ENCODE measurements at regions not wholly inside any gene's neighbourhood (a gene's known extent, or its start where the extent isn't known, plus 50 kb on each side); places are given as distances from the start of the nearest gene placed in this dataset.

DNA sequence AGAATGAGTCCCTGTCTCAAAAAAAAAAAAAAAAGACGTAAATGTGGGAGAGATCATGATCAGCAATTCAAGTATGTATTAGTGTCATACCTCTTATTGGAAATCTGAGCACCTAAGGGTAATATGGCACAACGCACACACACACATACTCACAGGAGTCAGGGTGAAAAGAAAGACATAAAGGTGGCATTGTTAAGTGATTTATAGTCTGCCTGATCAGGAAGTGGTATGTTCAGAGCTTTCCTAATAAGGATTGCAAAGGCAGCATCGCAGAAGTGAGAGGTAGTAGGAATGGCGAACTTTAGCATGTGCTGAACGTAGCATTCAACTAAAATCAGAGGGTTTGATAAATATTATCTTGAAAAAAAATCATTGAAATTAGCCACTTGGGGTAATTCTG lies 854.3 kb downstream of the METTL15 start:
- CTCF ChIA-PET = no interaction called here
- no peak for DNase-seq (ENCODE audit: extremely low spot score)
- POLR2A ChIA-PET = no interaction called here
- TF ChIP-seq HDGF (IDR thresholded peaks at IDR 0.05; ENCODE audit: borderline replicate concordance) = no peak
- TF ChIP-seq CTBP1 (IDR thresholded peaks at IDR 0.05; ENCODE audit: borderline replicate concordance) = no peak
- no peak for TF ChIP-seq L3MBTL2 (conservative IDR thresholded peaks at IDR 0.05)
- no peak for TF ChIP-seq FOXA1 (IDR thresholded peaks at IDR 0.05)
- TF ChIP-seq FOXK2 (IDR thresholded peaks at IDR 0.05) = no peak
- no peak for TF ChIP-seq ELF4 (IDR thresholded peaks at IDR 0.05)
- TF ChIP-seq NFRKB (IDR thresholded peaks at IDR 0.05) = no peak
- no peak for TF ChIP-seq FOXM1 (IDR thresholded peaks at IDR 0.05; ENCODE audit: borderline replicate concordance)
- no peak for TF ChIP-seq TARDBP (IDR thresholded peaks at IDR 0.05)
- TF ChIP-seq ZNF384 (IDR thresholded peaks at IDR 0.05) = no peak
- TF ChIP-seq BHLHE40 (IDR thresholded peaks at IDR 0.05; ENCODE audit: borderline replicate concordance) = no peak
- no peak for TF ChIP-seq LEF1 (IDR thresholded peaks at IDR 0.05; ENCODE audit: borderline replicate concordance)
- no peak for TF ChIP-seq SUZ12 (IDR thresholded peaks at IDR 0.05)

GRCh38 chr11:28961726-28962125 lies 853.5 kb downstream of the METTL15 start:
- TF ChIP-seq SUZ12 (IDR thresholded peaks at IDR 0.05) = no peak
- CTCF ChIA-PET = no interaction called here
- POLR2A ChIA-PET = no interaction called here
- DNase-seq (ENCODE audit: extremely low spot score) = no peak

- no peak for DNase-seq (ENCODE audit: extremely low spot score)
- POLR2A ChIA-PET = no interaction called here
- CTCF ChIA-PET = no interaction called here
- no peak for TF ChIP-seq ARNT (IDR thresholded peaks at IDR 0.05)
- TF ChIP-seq BHLHE40 (IDR thresholded peaks at IDR 0.05; ENCODE audit: borderline replicate concordance) = no peak
- TF ChIP-seq CTBP1 (IDR thresholded peaks at IDR 0.05; ENCODE audit: borderline replicate concordance) = no peak
- no peak for TF ChIP-seq L3MBTL2 (conservative IDR thresholded peaks at IDR 0.05)
- no peak for TF ChIP-seq HDGF (IDR thresholded peaks at IDR 0.05; ENCODE audit: borderline replicate concordance)
- no peak for TF ChIP-seq SP1 (IDR thresholded peaks at IDR 0.05)
- no peak for TF ChIP-seq NFRKB (IDR thresholded peaks at IDR 0.05)
- TF ChIP-seq FOXA1 (IDR thresholded peaks at IDR 0.05) = no peak
- no peak for TF ChIP-seq SUZ12 (IDR thresholded peaks at IDR 0.05)
- no peak for TF ChIP-seq LEF1 (IDR thresholded peaks at IDR 0.05; ENCODE audit: borderline replicate concordance)
- no peak for TF ChIP-seq FOXM1 (IDR thresholded peaks at IDR 0.05; ENCODE audit: borderline replicate concordance)
- TF ChIP-seq ZNF384 (IDR thresholded peaks at IDR 0.05) = no peak
- no peak for TF ChIP-seq ELF4 (IDR thresholded peaks at IDR 0.05)
- no peak for TF ChIP-seq FOXK2 (IDR thresholded peaks at IDR 0.05)
These were observed 848.3 kb downstream of the METTL15 start for GRCh38 chr11:28956446-28956845.

- ChIA-PET POLR2A (no interaction called here), CTCF (no interaction called here)
- no peak for DNase-seq (ENCODE audit: extremely low spot score)
- no peak for TF ChIP-seq ARNT (IDR thresholded peaks at IDR 0.05)
- TF ChIP-seq NFRKB (IDR thresholded peaks at IDR 0.05) = no peak
- TF ChIP-seq SP1 (IDR thresholded peaks at IDR 0.05) = no peak
- TF ChIP-seq FOXM1 (IDR thresholded peaks at IDR 0.05; ENCODE audit: borderline replicate concordance) = no peak
- TF ChIP-seq L3MBTL2 (conservative IDR thresholded peaks at IDR 0.05) = no peak
- TF ChIP-seq, protein P1, sequence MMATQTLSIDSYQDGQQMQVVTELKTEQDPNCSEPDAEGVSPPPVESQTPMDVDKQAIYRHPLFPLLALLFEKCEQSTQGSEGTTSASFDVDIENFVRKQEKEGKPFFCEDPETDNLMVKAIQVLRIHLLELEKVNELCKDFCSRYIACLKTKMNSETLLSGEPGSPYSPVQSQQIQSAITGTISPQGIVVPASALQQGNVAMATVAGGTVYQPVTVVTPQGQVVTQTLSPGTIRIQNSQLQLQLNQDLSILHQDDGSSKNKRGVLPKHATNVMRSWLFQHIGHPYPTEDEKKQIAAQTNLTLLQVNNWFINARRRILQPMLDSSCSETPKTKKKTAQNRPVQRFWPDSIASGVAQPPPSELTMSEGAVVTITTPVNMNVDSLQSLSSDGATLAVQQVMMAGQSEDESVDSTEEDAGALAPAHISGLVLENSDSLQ (IDR thresholded peaks at IDR 0.05) = no peak
- TF ChIP-seq TARDBP (IDR thresholded peaks at IDR 0.05) = no peak
- TF ChIP-seq ELF4 (IDR thresholded peaks at IDR 0.05) = no peak
- no peak for TF ChIP-seq FOXA1 (IDR thresholded peaks at IDR 0.05)
- TF ChIP-seq LEF1 (IDR thresholded peaks at IDR 0.05; ENCODE audit: borderline replicate concordance) = no peak
These were observed 843.0 kb downstream of the METTL15 start for GRCh38 chr11:28951191-28951590.

DNA sequence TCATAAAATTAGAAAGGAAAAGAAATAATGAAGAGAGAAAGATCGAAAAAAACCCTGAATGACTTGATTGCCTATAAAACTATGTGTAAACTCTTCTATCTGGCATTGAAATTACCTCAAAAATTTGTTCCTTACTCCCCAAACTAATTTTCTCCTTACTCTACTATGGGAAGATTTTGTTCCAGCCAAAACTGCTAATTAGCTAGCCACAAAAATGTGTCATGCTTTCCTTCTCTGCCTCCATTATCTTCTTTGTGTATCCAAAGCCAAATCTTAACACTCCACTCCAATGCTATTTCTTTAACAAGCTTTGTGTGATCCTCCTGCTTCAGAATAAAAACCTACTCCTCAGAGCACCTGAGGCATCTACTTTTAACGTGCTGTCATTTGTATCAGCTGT lies 831.2 kb downstream of the METTL15 start:
- no peak for DNase-seq (ENCODE audit: extremely low spot score)
- ChIA-PET POLR2A (no interaction called here), CTCF (no interaction called here)
- TF ChIP-seq, protein P1 (IDR thresholded peaks at IDR 0.05) = no peak
- TF ChIP-seq ZNF384 (IDR thresholded peaks at IDR 0.05) (no peak), BHLHE40 (IDR thresholded peaks at IDR 0.05; ENCODE audit: borderline replicate concordance) (no peak)

- ChIA-PET POLR2A (no interaction called here), CTCF (no interaction called here)
- TF ChIP-seq NFRKB (IDR thresholded peaks at IDR 0.05) = no peak
- no peak for TF ChIP-seq ZNF384 (IDR thresholded peaks at IDR 0.05)
- TF ChIP-seq CTBP1 (IDR thresholded peaks at IDR 0.05; ENCODE audit: borderline replicate concordance) = no peak
- no peak for TF ChIP-seq ARNT (IDR thresholded peaks at IDR 0.05)
- no peak for TF ChIP-seq SUZ12 (IDR thresholded peaks at IDR 0.05)
- TF ChIP-seq SP1 (IDR thresholded peaks at IDR 0.05) = no peak
- no peak for TF ChIP-seq HDGF (IDR thresholded peaks at IDR 0.05; ENCODE audit: borderline replicate concordance)
- TF ChIP-seq BHLHE40 (IDR thresholded peaks at IDR 0.05; ENCODE audit: borderline replicate concordance) = no peak
- no peak for TF ChIP-seq FOXA1 (IDR thresholded peaks at IDR 0.05)
- TF ChIP-seq FOXK2 (IDR thresholded peaks at IDR 0.05) = no peak
- no peak for TF ChIP-seq L3MBTL2 (conservative IDR thresholded peaks at IDR 0.05)
- no peak for TF ChIP-seq FOXM1 (IDR thresholded peaks at IDR 0.05; ENCODE audit: borderline replicate concordance)
- TF ChIP-seq ELF4 (IDR thresholded peaks at IDR 0.05) = no peak
- no peak for TF ChIP-seq LEF1 (IDR thresholded peaks at IDR 0.05; ENCODE audit: borderline replicate concordance)
- TF ChIP-seq, protein P1 (IDR thresholded peaks at IDR 0.05) = no peak
- TF ChIP-seq TARDBP (IDR thresholded peaks at IDR 0.05) = no peak
- no peak for DNase-seq (ENCODE audit: extremely low spot score)
These were observed 829.9 kb downstream of the METTL15 start for GRCh38 chr11:28938091-28938490.

DNA sequence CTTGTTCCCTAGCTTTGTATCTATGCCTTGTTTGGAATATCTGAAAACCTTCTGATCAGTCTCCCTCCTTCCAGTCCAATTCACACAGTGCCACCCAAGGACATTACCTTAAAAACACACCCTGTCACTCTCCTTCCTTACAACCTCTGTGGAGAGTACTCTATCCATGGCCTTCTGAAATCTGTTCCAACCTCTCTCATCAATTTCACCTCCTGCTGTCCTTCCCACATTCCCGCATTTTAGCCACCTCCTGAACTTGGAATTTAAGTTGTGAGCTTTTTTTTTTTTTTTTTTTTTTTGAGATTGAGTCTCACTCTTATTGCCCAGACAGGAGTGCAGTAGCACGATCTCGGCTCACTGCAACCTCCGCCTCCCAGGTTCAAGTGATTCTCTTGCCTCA lies 824.8 kb downstream of the METTL15 start:
- no peak for TF ChIP-seq L3MBTL2 (conservative IDR thresholded peaks at IDR 0.05)
- TF ChIP-seq HDGF (IDR thresholded peaks at IDR 0.05; ENCODE audit: borderline replicate concordance) = no peak
- no peak for TF ChIP-seq ARNT (IDR thresholded peaks at IDR 0.05)
- no peak for TF ChIP-seq FOXK2 (IDR thresholded peaks at IDR 0.05)
- no peak for TF ChIP-seq CTBP1 (IDR thresholded peaks at IDR 0.05; ENCODE audit: borderline replicate concordance)
- TF ChIP-seq SUZ12 (IDR thresholded peaks at IDR 0.05) = no peak
- TF ChIP-seq ELF4 (IDR thresholded peaks at IDR 0.05) = no peak
- TF ChIP-seq ZNF384 (IDR thresholded peaks at IDR 0.05) = no peak
- no peak for TF ChIP-seq LEF1 (IDR thresholded peaks at IDR 0.05; ENCODE audit: borderline replicate concordance)
- TF ChIP-seq FOXM1 (IDR thresholded peaks at IDR 0.05; ENCODE audit: borderline replicate concordance) = no peak
- TF ChIP-seq NFRKB (IDR thresholded peaks at IDR 0.05) = no peak
- TF ChIP-seq BHLHE40 (IDR thresholded peaks at IDR 0.05; ENCODE audit: borderline replicate concordance) = no peak
- no peak for TF ChIP-seq FOXA1 (IDR thresholded peaks at IDR 0.05)
- TF ChIP-seq TARDBP (IDR thresholded peaks at IDR 0.05) = no peak
- TF ChIP-seq, protein P1 (IDR thresholded peaks at IDR 0.05) = no peak
- TF ChIP-seq SP1 (IDR thresholded peaks at IDR 0.05) = no peak
- CTCF ChIA-PET = no interaction called here
- POLR2A ChIA-PET = no interaction called here
- no peak for DNase-seq (ENCODE audit: extremely low spot score)
